SJCRH30 (cell line): ENCODE measurements at regions not wholly inside any gene's neighbourhood (a gene's known extent, or its start where the extent isn't known, plus 50 kb on each side); places are given as distances from the start of the nearest gene placed in this dataset.

Source experiments
- DNase-seq, 2 experiments: peaks; one replicate each; pipeline ENCODE4 v3.0.0-alpha.2; 2015 to 2020
- H3K27ac ChIP-seq: fragments of 250-450 bp; sonication (Bioruptor Pico); 2 replicates; pipeline ENCODE4 v1.5.1; 2020; ENCODE audit warnings: mild to moderate bottlenecking, moderate library complexity
- H3K27me3 ChIP-seq: fragments of 250-450 bp; sonication (Bioruptor Pico); 2 replicates; pipeline ENCODE4 v1.5.1; 2020; ENCODE audit warnings: mild to moderate bottlenecking, moderate library complexity
- H3K36me3 ChIP-seq: fragments of 250-450 bp; sonication (Bioruptor Pico); 2 replicates; pipeline ENCODE4 v1.5.1; 2020; ENCODE audit warnings: mild to moderate bottlenecking, moderate library complexity
- H3K4me1 ChIP-seq: fragments of 250-450 bp; sonication (Bioruptor Pico); 2 replicates; pipeline ENCODE4 v1.5.1; 2020; ENCODE audit warnings: mild to moderate bottlenecking, moderate library complexity
- H3K4me3 ChIP-seq: fragments of 250-450 bp; sonication (Bioruptor Pico); 2 replicates; pipeline ENCODE4 v1.5.1; 2020; ENCODE audit warnings: mild to moderate bottlenecking, moderate library complexity
- H3K9me3 ChIP-seq: fragments of 250-450 bp; sonication (Bioruptor Pico); replicated peaks from 2 replicates; pipeline ENCODE4 v1.5.1; 2020; ENCODE audit warnings: mild to moderate bottlenecking, moderate library complexity

- Histone ChIP-seq H3K27ac (no peak overlapping the region), H3K27me3 (no peaks in the 10 kb centered on the region), H3K36me3 (no peaks in the 10 kb centered on the region), H3K9me3 (peaks cover 5% of the 10 kb centered on the region), H3K4me1 (no peaks in the 10 kb centered on the region), H3K4me3 (no peak overlapping the region)
- peak in 1 of 2 experiments; percentile 22 for DNase-seq
Observed at GRCh38 chr3:111352585-111352984, 189.4 kb upstream of the CD96 start.

DNA sequence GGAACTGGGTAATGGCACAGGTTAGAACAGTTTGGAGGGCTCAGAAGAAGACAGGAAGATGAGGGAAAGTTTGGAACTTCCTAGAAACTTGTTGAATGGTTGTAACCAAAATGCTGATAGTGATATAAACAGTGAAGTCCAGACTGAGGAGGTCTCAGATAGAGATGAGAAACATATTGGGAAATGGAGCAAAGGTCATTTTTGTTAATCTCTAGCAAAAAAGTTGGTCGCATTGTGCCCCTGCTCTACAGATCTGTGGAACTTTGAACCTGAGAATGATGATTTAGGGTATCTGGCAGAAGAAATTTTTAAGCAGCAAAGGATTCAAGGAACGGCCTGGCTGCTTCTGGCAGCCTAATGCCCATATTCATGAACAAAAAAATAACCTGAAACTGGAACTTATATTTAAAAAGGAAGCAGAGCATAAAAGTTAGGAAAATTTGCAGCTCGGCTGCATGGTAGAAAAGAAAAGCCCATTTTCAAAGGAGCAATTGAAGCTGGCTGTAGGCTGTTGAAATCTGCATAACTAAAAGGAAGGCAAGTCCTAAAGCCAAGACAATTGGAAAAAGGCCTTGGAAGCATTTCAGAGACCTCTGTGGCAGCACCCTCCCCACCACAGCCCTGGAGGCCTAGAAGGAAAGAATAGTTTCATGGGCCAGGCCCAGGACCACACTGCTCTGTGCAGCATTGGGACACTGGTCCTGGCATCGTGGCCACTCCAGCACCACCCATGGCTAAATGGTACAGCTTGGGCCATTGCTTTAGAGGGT lies 182.6 kb upstream of the CD96 start:
- DNase-seq, result no peak
- Histone ChIP-seq H3K9me3 (peaks cover 5% of the 10 kb centered on the region), H3K4me3 (no peak overlapping the region), H3K27ac (no peak overlapping the region), H3K27me3 (no peaks in the 10 kb centered on the region), H3K36me3 (no peaks in the 10 kb centered on the region), H3K4me1 (no peaks in the 10 kb centered on the region)

DNA sequence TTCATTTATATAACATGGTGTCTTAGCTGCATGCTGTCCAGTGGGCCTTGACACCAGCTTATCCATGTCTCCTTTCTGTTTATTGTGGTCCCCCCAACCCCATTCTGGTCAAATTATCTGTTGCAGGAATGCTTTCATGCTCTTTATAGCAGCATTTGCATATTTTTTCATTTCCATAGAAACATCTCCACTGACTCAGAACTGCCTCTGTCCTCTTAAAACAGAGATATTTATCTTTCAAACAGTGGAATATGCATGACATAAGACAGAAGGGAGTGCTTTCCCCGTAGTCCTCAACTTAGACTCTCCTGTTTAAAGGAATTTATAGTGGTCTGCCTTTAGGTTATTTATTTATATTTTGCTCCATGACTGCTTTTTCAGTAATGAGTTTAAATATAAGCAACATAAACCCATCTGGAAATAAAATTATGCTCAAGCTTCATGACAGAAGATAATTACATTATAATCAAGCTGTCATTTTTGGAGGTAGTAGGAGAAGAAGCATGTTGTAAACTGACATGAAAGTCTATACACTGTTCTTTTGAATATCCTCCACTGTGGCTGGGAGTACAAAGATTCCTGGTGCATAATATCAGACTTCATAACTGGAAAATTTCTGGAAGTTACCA lies 179.5 kb upstream of the CD96 start:
- Histone ChIP-seq H3K4me3 (no peak overlapping the region), H3K36me3 (no peaks in the 10 kb centered on the region), H3K27me3 (no peaks in the 10 kb centered on the region), H3K27ac (no peak overlapping the region), H3K4me1 (no peaks in the 10 kb centered on the region), H3K9me3 (0 out of 2 replicates have a peak, but pooled peaks cover 3% of the 10 kb centered on the region)
- DNase-seq, result no peak

- Histone ChIP-seq H3K4me1 (no peaks in the 10 kb centered on the region), H3K9me3 (peaks cover 14% of the 10 kb centered on the region)
- no peak for DNase-seq
Observed at GRCh38 chr3:111366515-111366914, 175.5 kb upstream of the CD96 start.

DNA sequence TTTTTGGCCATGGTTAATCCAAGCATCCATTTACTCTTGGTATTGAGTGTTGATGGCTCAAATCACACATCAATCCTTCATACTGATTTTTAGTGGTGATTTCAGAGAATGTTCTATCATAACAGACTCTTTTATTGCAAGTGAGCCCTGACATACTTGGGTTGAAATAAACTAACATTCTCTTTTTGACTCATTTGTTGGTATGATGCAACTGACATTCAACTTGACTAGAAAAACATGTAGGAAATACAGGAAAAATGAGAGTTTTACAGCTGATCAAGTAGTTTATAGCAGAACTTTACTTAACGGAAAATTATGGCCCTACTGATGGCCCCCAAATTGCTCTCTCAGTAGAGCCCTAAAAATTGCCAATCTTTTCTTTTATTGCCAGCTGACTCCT lies 173.9 kb upstream of the CD96 start:
- H3K4me1 ChIP-seq, result no peaks in the 10 kb centered on the region
- no peaks in the 10 kb centered on the region for H3K27me3 ChIP-seq
- H3K4me3 ChIP-seq, result no peak overlapping the region
- no peaks in the 10 kb centered on the region; the same call in 1 of the 2 replicates for H3K36me3 ChIP-seq
- peaks cover 18% of the 10 kb centered on the region for H3K9me3 ChIP-seq
- DNase-seq, result no peak
- H3K27ac ChIP-seq, result no peak overlapping the region

More at GRCh38 chr3:111366515-111366914, 175.5 kb upstream of the CD96 start:
- Histone ChIP-seq H3K27ac (no peak overlapping the region), H3K4me3 (no peak overlapping the region), H3K36me3 (no peaks in the 10 kb centered on the region; the same call in 1 of the 2 replicates), H3K27me3 (no peaks in the 10 kb centered on the region)

GRCh38 chr3:111369958-111370357 lies 172.0 kb upstream of the CD96 start:
- H3K27ac ChIP-seq, result no peak overlapping the region
- no peak for DNase-seq
- no peak overlapping the region for H3K4me3 ChIP-seq
- no peaks in the 10 kb centered on the region; the same call in 1 of the 2 replicates for H3K36me3 ChIP-seq
- no peaks in the 10 kb centered on the region for H3K4me1 ChIP-seq
- no peaks in the 10 kb centered on the region for H3K27me3 ChIP-seq
- H3K9me3 ChIP-seq, result peaks cover 18% of the 10 kb centered on the region

GRCh38 chr3:111373239-111373638 lies 168.8 kb upstream of the CD96 start:
- H3K27ac ChIP-seq, result no peak overlapping the region
- H3K4me1 ChIP-seq, result no peaks in the 10 kb centered on the region
- no peak overlapping the region for H3K4me3 ChIP-seq
- no peak for DNase-seq
- H3K36me3 ChIP-seq, result no peaks in the 10 kb centered on the region; the same call in 1 of the 2 replicates
- peaks cover 18% of the 10 kb centered on the region for H3K9me3 ChIP-seq
- H3K27me3 ChIP-seq, result no peaks in the 10 kb centered on the region

- H3K4me1 ChIP-seq, result no peaks in the 10 kb centered on the region
- H3K36me3 ChIP-seq, result no peaks in the 10 kb centered on the region; the same call in 1 of the 2 replicates
- peaks cover 18% of the 10 kb centered on the region for H3K9me3 ChIP-seq
- no peaks in the 10 kb centered on the region for H3K27me3 ChIP-seq
- peak in 1 of 2 experiments; percentile 7 for DNase-seq
- H3K4me3 ChIP-seq, result no peak overlapping the region
- H3K27ac ChIP-seq, result no peak overlapping the region
Observed at GRCh38 chr3:111373861-111374260, 168.1 kb upstream of the CD96 start.

- Histone ChIP-seq H3K9me3 (no peaks in the 10 kb centered on the region), H3K27ac (no peak overlapping the region), H3K36me3 (no peaks in the 10 kb centered on the region), H3K27me3 (no peaks in the 10 kb centered on the region), H3K4me1 (peaks cover 12% of the 10 kb centered on the region; the same call in 1 of the 2 replicates), H3K4me3 (no peak overlapping the region)
- DNase-seq, result no peak
Observed at GRCh38 chr3:111385971-111386495, 156.0 kb upstream of the CD96 start.

DNA sequence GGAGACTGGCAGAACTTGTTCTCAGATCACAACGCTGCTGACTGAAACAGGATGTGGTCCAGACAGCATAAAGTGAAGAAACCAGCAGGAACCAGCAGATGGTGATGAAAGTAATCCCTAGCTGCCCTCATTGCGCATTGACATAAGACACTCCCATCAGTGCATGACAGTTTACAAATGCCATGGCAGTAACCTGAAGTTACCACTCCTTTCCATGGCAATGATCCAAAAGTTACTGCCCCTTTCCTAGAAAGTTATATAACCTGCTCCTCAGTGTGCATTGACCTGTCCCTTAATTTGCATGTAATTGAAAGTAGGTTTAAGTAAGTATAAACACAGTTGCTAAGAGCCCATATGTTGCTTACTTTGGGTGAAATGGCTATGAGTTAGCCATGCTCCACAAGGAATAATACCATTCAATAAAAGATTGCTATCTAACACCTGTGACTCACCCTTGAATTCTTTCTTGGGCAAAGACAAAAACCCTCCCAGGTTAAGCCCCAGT lies 149.1 kb upstream of the CD96 start:
- no peaks in the 10 kb centered on the region for H3K4me1 ChIP-seq
- H3K4me3 ChIP-seq, result no peak overlapping the region
- no peak overlapping the region for H3K27ac ChIP-seq
- H3K27me3 ChIP-seq, result no peaks in the 10 kb centered on the region
- H3K9me3 ChIP-seq, result peaks cover 3% of the 10 kb centered on the region; the same call in 1 of the 2 replicates
- DNase-seq, result peak in 1 of 2 experiments; percentile 4
- H3K36me3 ChIP-seq, result no peaks in the 10 kb centered on the region; the same call in 1 of the 2 replicates

- no peaks in the 10 kb centered on the region for H3K27me3 ChIP-seq
- no peak for DNase-seq
- no peak overlapping the region for H3K27ac ChIP-seq
- H3K4me1 ChIP-seq, result no peaks in the 10 kb centered on the region
- H3K36me3 ChIP-seq, result no peaks in the 10 kb centered on the region
- H3K9me3 ChIP-seq, result 0 out of 2 replicates have a peak, but pooled peaks cover 6% of the 10 kb centered on the region
- H3K4me3 ChIP-seq, result no peak overlapping the region
Observed at GRCh38 chr3:111412656-111413055, 129.3 kb upstream of the CD96 start.

DNA sequence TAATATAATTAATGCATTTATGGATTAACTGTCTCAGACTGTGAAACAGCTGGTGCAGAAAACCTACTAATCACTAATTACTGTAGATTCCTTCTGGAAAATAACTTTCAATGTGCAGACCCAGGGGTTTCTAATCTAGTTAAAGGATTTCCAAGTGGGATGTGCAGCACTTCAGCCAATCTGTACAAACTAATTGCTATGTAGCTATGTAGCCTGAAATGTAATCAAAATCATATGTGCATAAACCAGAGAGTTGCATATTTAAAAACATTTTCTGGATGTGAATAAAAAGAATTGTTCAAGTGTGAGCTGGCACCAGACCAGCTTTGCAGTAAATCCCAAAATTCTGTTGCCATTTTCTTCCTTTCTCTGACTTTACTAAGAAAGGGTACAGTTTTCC lies 127.5 kb upstream of the CD96 start:
- Histone ChIP-seq H3K27ac (no peak overlapping the region), H3K4me3 (no peak overlapping the region), H3K9me3 (no peaks in the 10 kb centered on the region), H3K27me3 (no peaks in the 10 kb centered on the region), H3K4me1 (no peaks in the 10 kb centered on the region), H3K36me3 (no peaks in the 10 kb centered on the region)
- no peak for DNase-seq

DNA sequence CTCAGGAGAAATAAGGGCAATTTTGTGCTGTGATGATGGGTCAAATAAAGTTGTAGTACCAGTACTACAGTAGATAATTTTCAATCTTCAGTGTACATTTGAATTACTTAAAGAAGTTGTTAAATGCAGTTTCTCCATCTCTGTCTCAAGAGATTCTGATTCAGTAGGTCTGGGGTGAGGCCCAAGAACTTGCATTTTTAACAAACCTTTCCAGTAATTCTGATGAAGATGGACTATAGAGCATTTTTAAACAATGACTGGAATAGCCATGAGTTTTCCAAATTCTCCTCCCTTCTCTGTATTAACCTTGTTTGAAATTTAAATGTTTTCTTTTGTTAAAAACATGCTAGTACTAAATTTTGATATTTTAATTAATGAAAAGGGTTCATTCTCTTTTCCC lies 127.0 kb upstream of the CD96 start:
- Histone ChIP-seq H3K9me3 (no peaks in the 10 kb centered on the region), H3K27ac (no peak overlapping the region), H3K4me1 (no peaks in the 10 kb centered on the region), H3K4me3 (no peak overlapping the region), H3K27me3 (no peaks in the 10 kb centered on the region), H3K36me3 (no peaks in the 10 kb centered on the region)
- no peak for DNase-seq

DNA sequence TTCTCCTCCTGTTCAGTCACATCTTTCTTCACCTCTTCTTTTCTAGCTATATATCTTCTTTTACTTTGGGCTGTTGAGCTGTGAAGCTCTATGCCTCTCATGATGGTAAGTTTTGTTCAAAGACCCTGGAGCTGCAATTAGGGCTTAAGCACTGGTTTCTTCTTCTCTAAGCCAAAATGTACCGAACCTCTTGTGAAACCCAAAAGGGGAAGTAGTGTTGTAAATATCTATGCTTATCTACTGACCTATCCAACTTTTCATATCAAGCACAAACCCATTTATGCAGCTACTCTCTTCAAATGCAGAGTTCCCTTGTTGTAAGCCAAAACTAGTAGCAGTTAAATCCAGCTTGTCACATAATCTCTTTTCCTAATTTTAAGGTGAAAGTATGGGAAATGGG lies 123.6 kb upstream of the CD96 start:
- no peaks in the 10 kb centered on the region for H3K27me3 ChIP-seq
- no peak overlapping the region for H3K27ac ChIP-seq
- H3K9me3 ChIP-seq, result peaks cover 3% of the 10 kb centered on the region; the same call in 1 of the 2 replicates
- no peak overlapping the region for H3K4me3 ChIP-seq
- H3K36me3 ChIP-seq, result no peaks in the 10 kb centered on the region
- no peaks in the 10 kb centered on the region for H3K4me1 ChIP-seq
- no peak for DNase-seq

DNA sequence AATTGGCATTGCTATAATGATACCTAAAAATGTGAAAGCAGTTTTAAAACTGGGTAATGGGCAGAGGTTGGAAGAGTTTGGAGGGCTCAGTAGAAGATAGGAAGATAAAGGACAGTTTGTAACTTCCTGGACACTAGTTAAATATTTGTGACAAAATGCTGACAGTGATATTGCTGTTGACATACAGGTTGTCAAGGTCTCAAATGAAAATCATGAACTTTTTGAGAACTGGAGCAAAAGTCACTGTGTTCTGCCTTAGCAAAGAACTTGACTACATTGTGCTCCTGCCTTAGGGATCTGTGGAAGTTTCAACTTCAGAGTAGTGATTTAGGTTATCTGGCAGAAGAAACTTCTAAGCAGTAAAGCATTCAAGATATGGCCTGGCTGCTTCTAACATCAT lies 113.7 kb upstream of the CD96 start:
- Histone ChIP-seq H3K9me3 (0 out of 2 replicates have a peak, but pooled peaks cover 2% of the 10 kb centered on the region), H3K27me3 (no peaks in the 10 kb centered on the region; the same call in 1 of the 2 replicates), H3K27ac (no peak overlapping the region), H3K4me1 (no peaks in the 10 kb centered on the region), H3K36me3 (no peaks in the 10 kb centered on the region), H3K4me3 (no peak overlapping the region)
- DNase-seq, result no peak
